Ishikawa (cell line): ENCODE measurements at regions not wholly inside any gene's neighbourhood (a gene's known extent, or its start where the extent isn't known, plus 50 kb on each side); places are given as distances from the start of the nearest gene placed in this dataset.

Source experiments
- CEBPB ChIP-seq: IDR thresholded peaks from 2 replicates; pipeline ENCODE4 v1.6.1; 2012
- CREB1 ChIP-seq: IDR thresholded peaks from 2 replicates; pipeline ENCODE4 v1.6.1; 2012; ENCODE audit warnings: low read depth
- EGR1 ChIP-seq: IDR thresholded peaks from 2 replicates; pipeline ENCODE4 v1.6.1; 2012
- EP300 ChIP-seq: IDR thresholded peaks from 2 replicates; pipeline ENCODE4 v1.6.1; 2012; ENCODE audit warnings: borderline replicate concordance
- FOXM1 ChIP-seq: IDR thresholded peaks from 2 replicates; pipeline ENCODE4 v1.6.1; 2012; ENCODE audit warnings: low read depth, borderline replicate concordance
- MAX ChIP-seq: IDR thresholded peaks from 2 replicates; pipeline ENCODE4 v1.6.1; 2012
- NFIC ChIP-seq: IDR thresholded peaks from 2 replicates; pipeline ENCODE4 v1.6.1; 2012
- RAD21 ChIP-seq: IDR thresholded peaks from 2 replicates; pipeline ENCODE4 v1.6.1; 2012; ENCODE audit warnings: low read depth
- REST ChIP-seq: IDR thresholded peaks from 2 replicates; pipeline ENCODE4 v1.6.1; 2012; ENCODE audit warnings: low read depth, mild to moderate bottlenecking
- TAF1 ChIP-seq: IDR thresholded peaks from 2 replicates; pipeline ENCODE4 v1.6.1; 2012; ENCODE audit warnings: low read depth, mild to moderate bottlenecking
- TCF12 ChIP-seq: IDR thresholded peaks from 2 replicates; pipeline ENCODE4 v1.6.1; 2012; ENCODE audit warnings: low read depth
- TEAD4 ChIP-seq: IDR thresholded peaks from 2 replicates; pipeline ENCODE4 v1.6.1; 2012
- USF1 ChIP-seq: IDR thresholded peaks from 2 replicates; pipeline ENCODE4 v1.6.1; 2012
- YY1 ChIP-seq: IDR thresholded peaks from 2 replicates; pipeline ENCODE4 v1.6.1; 2012; ENCODE audit warnings: low read depth
- ZBTB7A ChIP-seq: IDR thresholded peaks from 2 replicates; pipeline ENCODE4 v1.6.1; 2012; ENCODE audit warnings: low read depth

GRCh38 chr11:24131698-24132097 lies 365.2 kb upstream of the LUZP2 start:
- TF ChIP-seq REST (no peak), CREB1 (no peak), EP300 (no peak), USF1 (no peak), TAF1 (no peak), EGR1 (no peak), FOXM1 (no peak), MAX (no peak), RAD21 (no peak), TCF12 (no peak)

- TF ChIP-seq TAF1: no peak
- peak; percentile 79 for TF ChIP-seq CEBPB
Observed at GRCh38 chr11:24132471-24132870, 364.4 kb upstream of the LUZP2 start.

GRCh38 chr11:24134879-24135589 lies 361.8 kb upstream of the LUZP2 start:
- TF ChIP-seq ZBTB7A: no peak
- no peak for TF ChIP-seq EGR1
- TF ChIP-seq FOXM1: no peak
- TF ChIP-seq TCF12: no peak
- no peak for TF ChIP-seq CREB1
- no peak for TF ChIP-seq EP300
- peak; percentile 26; the same call in 1 of the 2 replicates for TF ChIP-seq CEBPB

GRCh38 chr11:24142062-24142461 lies 354.8 kb upstream of the LUZP2 start:
- TF ChIP-seq EP300 (no peak), RAD21 (no peak), CREB1 (no peak), EGR1 (no peak), TCF12 (no peak), REST (no peak), USF1 (no peak), NFIC (no peak), ZBTB7A (no peak), TAF1 (no peak), FOXM1 (no peak), YY1 (no peak), TEAD4 (no peak), MAX (no peak), CEBPB (no peak)

- TF ChIP-seq TCF12: no peak
- no peak for TF ChIP-seq CEBPB
- TF ChIP-seq REST: no peak
- no peak for TF ChIP-seq TAF1
- no peak for TF ChIP-seq FOXM1
- no peak for TF ChIP-seq EGR1
Observed at GRCh38 chr11:24145411-24145810, 351.4 kb upstream of the LUZP2 start.
